CD4-positive, alpha-beta T cell (primary cell): ENCODE measurements at regions not wholly inside any gene's neighbourhood (a gene's known extent, or its start where the extent isn't known, plus 50 kb on each side); places are given as distances from the start of the nearest gene placed in this dataset.

Experiments used
- ATAC-seq: fragments of 200-7000 bp; cut with Tn5 transposase; one replicate; pipeline ENCODE4 v1.10.0; 2022; ENCODE audit warnings: mild to moderate bottlenecking; ENCODE audit not compliant: poor library complexity
- CTCF ChIA-PET: fragments of 350-600 bp; sonication (Branson Sonifier 250); formaldehyde crosslinking; loops from one replicate; lab custom pipeline; 2021; ENCODE audit warnings: antibody characterized with exemption, inconsistent platforms; lab: Charles Lee
- POLR2A ChIA-PET: fragments of 350-600 bp; sonication (Branson Sonifier 250); formaldehyde crosslinking; loops from one replicate; lab custom pipeline; 2021; ENCODE audit warnings: antibody characterized with exemption, inconsistent platforms; lab: Charles Lee
- DNase-seq, 14 experiments: peaks; one replicate each; pipeline ENCODE4 v3.0.0-alpha.2; 2013 to 2020; ENCODE audit warnings: mixed read lengths in 2 of 14
- H3K27ac ChIP-seq, 2 donors: one replicate each; pipeline versions ENCODE4 v1.5.1 to v1.7.0; 2013; ENCODE audit warnings: low read length in 2 of 2, low read depth in 1 of 2, mild to moderate bottlenecking in 1 of 2
- H3K27me3 ChIP-seq, 2 experiments: 1 replicate in 1 of 2; 2 replicates in 1 of 2; pipeline versions ENCODE4 v1.6.1 to v1.7.0; 2013; ENCODE audit warnings: low read length in 2 of 2, control low read depth in 1 of 2, mild to moderate bottlenecking in 1 of 2, moderate library complexity in 1 of 2; ENCODE audit not compliant: insufficient read depth in 2 of 2, control insufficient read depth in 1 of 2
- H3K36me3 ChIP-seq: one replicate; pipeline ENCODE4 v1.6.1; 2013; ENCODE audit warnings: low read length, control low read depth; ENCODE audit not compliant: insufficient read depth
- H3K4me1 ChIP-seq: one replicate; pipeline ENCODE4 v1.6.1; 2013; ENCODE audit warnings: low read length, control low read depth; ENCODE audit not compliant: insufficient read depth
- H3K4me3 ChIP-seq: one replicate; pipeline ENCODE4 v1.5.1; 2013; ENCODE audit warnings: mild to moderate bottlenecking, low read length, moderate library complexity
- H3K9me3 ChIP-seq, 2 experiments: 1 replicate in 1 of 2; 2 replicates in 1 of 2; pipeline versions ENCODE4 v1.6.1 to v1.7.0; 2013; ENCODE audit warnings: low read length in 2 of 2, mild to moderate bottlenecking in 2 of 2, control low read depth in 1 of 2, moderate library complexity in 1 of 2; ENCODE audit not compliant: control insufficient read depth in 1 of 2, insufficient read depth in 1 of 2
- H3K27ac Mint-ChIP-seq: one replicate; pipeline ENCODE4 v1.8.0; 2020; ENCODE audit warnings: mixed read lengths
- H3K27me3 Mint-ChIP-seq: one replicate; pipeline ENCODE4 v1.8.0; 2021; ENCODE audit warnings: mixed read lengths
- H3K36me3 Mint-ChIP-seq: one replicate; pipeline ENCODE4 v1.8.0; 2021; ENCODE audit warnings: low read depth, mixed read lengths
- H3K4me1 Mint-ChIP-seq: one replicate; pipeline ENCODE4 v1.8.0; 2021; ENCODE audit warnings: low read depth, mixed read lengths
- H3K4me3 Mint-ChIP-seq: one replicate; pipeline ENCODE4 v1.8.0; 2020; ENCODE audit warnings: mild to moderate bottlenecking, mixed read lengths
- H3K9me3 Mint-ChIP-seq: one replicate; pipeline ENCODE4 v1.8.0; 2020; ENCODE audit warnings: mixed read lengths
- intact Hi-C, 2 experiments: fragments of 100-400 bp; cut with DNase I in 1 of 2; cut with micrococcal nuclease in 1 of 2; formaldehyde crosslinking; loops; one replicate each; pipeline versions ENCODE4 v1.15.1 to v1.9.0; 2023 to 2025; cut with DNase I, micrococcal nuclease
- TF ChIP-seq, protein P1 (sequence below): fragments of 200-600 bp; IDR thresholded peaks from one replicate; pipeline ENCODE4 v1.8.0; 2022; ENCODE audit warnings: antibody characterized with exemption, mild to moderate bottlenecking

DNA sequence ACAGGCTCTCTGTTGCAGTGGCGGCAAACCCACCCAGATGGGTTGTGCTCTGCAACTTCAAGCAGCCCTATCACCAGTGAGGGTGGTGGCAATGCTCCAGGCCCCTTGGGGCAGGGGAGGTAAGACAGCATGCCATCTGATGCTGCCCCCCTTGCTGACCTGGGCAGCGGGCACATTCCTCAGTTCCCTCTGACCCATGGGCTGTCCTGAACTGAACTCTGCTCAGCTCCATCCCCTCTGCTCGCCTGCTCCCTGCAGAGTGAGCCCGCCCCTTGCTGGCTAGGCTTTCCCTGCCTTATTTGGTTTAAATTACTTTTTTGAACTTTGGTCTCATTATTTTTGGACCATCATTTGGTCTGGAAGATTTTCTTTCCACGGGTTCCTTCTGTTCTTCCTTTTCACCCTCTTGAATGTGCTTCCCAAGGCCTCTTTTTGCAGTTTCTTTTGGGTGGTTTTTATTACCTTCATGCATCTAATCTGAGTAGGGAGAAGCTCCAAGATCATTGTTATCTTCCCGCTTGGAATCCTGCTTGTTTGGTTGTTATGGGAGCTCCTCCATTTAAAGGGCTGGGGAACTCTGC, 565.4 kb downstream of the TNS1 start:
- TF ChIP-seq, protein P1, sequence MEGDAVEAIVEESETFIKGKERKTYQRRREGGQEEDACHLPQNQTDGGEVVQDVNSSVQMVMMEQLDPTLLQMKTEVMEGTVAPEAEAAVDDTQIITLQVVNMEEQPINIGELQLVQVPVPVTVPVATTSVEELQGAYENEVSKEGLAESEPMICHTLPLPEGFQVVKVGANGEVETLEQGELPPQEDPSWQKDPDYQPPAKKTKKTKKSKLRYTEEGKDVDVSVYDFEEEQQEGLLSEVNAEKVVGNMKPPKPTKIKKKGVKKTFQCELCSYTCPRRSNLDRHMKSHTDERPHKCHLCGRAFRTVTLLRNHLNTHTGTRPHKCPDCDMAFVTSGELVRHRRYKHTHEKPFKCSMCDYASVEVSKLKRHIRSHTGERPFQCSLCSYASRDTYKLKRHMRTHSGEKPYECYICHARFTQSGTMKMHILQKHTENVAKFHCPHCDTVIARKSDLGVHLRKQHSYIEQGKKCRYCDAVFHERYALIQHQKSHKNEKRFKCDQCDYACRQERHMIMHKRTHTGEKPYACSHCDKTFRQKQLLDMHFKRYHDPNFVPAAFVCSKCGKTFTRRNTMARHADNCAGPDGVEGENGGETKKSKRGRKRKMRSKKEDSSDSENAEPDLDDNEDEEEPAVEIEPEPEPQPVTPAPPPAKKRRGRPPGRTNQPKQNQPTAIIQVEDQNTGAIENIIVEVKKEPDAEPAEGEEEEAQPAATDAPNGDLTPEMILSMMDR: no peak
- CTCF ChIA-PET: no interaction called here
- no peaks in the 10 kb centered on the region for H3K27me3 Mint-ChIP-seq

DNA sequence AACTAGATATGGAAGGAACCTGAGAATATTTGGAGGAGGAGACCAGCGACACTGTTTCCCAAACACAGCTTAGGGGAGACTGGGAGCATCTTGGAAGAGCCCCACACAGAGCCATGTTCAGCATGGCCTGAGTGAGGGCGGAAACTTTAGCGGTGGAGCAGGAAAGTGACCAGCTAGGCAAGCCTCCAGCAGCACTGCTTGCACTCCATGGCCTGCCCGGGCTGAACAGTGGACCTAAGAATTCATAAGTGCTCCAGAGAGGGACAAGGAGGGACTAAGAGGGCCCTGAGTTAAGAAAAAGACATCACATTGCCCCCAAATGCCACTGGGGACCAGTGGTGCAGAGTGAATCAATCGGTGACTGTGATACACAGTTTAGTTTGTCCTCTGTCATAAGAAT, 566.4 kb downstream of the TNS1 start:
- H3K4me3 ChIP-seq: no peak overlapping the region
- CTCF ChIA-PET: no interaction called here
- TF ChIP-seq, protein P1: no peak

More for the DNA sequence above, 565.4 kb downstream of the TNS1 start:
- ATAC-seq: no peak
- no peaks in the 10 kb centered on the region for H3K36me3 Mint-ChIP-seq
- H3K27me3 ChIP-seq: no peaks in the 10 kb centered on the region
- POLR2A ChIA-PET: no interaction called here
- no peaks in the 10 kb centered on the region for H3K36me3 ChIP-seq
- DNase-seq: no peak
- intact Hi-C loops: no loop called here
- no peak overlapping the region for H3K4me3 Mint-ChIP-seq
- no peaks in the 10 kb centered on the region for H3K9me3 ChIP-seq
- no peak overlapping the region for H3K4me3 ChIP-seq
- H3K27ac ChIP-seq: no peak overlapping the region
- H3K4me1 Mint-ChIP-seq: peaks cover 11% of the 10 kb centered on the region
- H3K4me1 ChIP-seq: no peaks in the 10 kb centered on the region
- H3K9me3 Mint-ChIP-seq: no peaks in the 10 kb centered on the region
- no peak overlapping the region for H3K27ac Mint-ChIP-seq

DNA sequence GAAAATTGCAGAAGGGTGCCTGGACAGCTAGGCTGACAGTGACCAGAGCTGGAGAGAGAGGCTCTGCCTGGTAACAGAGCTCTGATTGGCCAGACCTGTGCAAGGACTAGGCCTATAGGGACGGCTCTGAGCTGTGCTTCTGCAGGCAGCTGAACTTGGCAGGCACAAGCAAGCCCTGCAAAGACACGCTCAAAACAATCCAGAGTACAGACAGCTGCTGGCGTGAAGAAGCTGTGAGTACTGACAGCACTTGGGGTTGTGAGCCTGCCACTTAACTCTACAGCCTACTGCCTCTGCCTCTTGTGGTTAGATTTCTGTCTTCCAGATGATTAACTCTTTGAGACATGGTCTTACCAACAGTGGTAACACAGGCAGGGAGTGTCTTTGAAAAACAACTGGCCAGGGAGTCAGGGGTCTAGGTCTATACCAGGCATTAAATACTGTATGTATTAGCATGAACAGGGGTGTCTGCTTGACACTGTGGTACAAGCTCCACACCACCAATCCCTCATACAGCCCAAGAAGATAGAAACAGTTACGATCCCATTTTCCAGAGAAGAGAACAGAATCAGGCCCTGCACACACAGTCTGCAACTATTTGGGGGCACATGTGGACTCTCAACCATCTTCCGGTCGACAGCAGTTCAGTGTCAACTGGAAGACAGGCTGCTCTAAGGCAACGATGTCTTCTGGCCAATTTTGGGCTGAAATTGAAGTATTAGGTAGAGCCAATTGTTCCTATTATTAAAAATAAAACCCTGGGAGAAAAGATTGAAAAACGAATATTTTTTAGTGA, 568.4 kb downstream of the TNS1 start:
- peaks cover 11% of the 10 kb centered on the region for H3K4me1 Mint-ChIP-seq
- intact Hi-C loops: no loop called here
- POLR2A ChIA-PET: no interaction called here
- TF ChIP-seq, protein P1: no peak
- peak in 4 of 14 experiments; percentile 12 to 42 (median 34) for DNase-seq
- no peaks in the 10 kb centered on the region for H3K27me3 Mint-ChIP-seq
- no peaks in the 10 kb centered on the region for H3K36me3 Mint-ChIP-seq
- Histone ChIP-seq H3K4me3 (no peak overlapping the region), H3K36me3 (no peaks in the 10 kb centered on the region), H3K4me1 (no peaks in the 10 kb centered on the region), H3K27ac (no peak overlapping the region), H3K27me3 (no peaks in the 10 kb centered on the region), H3K9me3 (no peaks in the 10 kb centered on the region)
- CTCF ChIA-PET: no interaction called here
- H3K4me3 Mint-ChIP-seq: no peak overlapping the region
- ATAC-seq: peak; percentile 68
- H3K27ac Mint-ChIP-seq: no peak overlapping the region
- H3K9me3 Mint-ChIP-seq: no peaks in the 10 kb centered on the region

More for the DNA sequence above, 566.4 kb downstream of the TNS1 start:
- POLR2A ChIA-PET: no interaction called here
- H3K36me3 Mint-ChIP-seq: no peaks in the 10 kb centered on the region
- peaks cover 11% of the 10 kb centered on the region for H3K4me1 Mint-ChIP-seq
- DNase-seq (no peak), ATAC-seq (no peak)
- Histone ChIP-seq H3K27ac (no peak overlapping the region), H3K27me3 (no peaks in the 10 kb centered on the region), H3K9me3 (no peaks in the 10 kb centered on the region), H3K4me1 (no peaks in the 10 kb centered on the region), H3K36me3 (no peaks in the 10 kb centered on the region)
- H3K9me3 Mint-ChIP-seq: no peaks in the 10 kb centered on the region
- H3K27me3 Mint-ChIP-seq: no peaks in the 10 kb centered on the region
- intact Hi-C loops: no loop called here
- no peak overlapping the region for H3K4me3 Mint-ChIP-seq
- no peak overlapping the region for H3K27ac Mint-ChIP-seq
